ENCODE measurements at regions not wholly inside any gene's neighbourhood (a gene's known extent, or its start where the extent isn't known, plus 50 kb on each side); places are given as distances from the start of the nearest gene placed in this dataset.
"Not testable (repeated sequence)": the region's sequence is repeated elsewhere in the genome, so short reads cannot be mapped to it uniquely, and the experiment has no call there.

DNA sequence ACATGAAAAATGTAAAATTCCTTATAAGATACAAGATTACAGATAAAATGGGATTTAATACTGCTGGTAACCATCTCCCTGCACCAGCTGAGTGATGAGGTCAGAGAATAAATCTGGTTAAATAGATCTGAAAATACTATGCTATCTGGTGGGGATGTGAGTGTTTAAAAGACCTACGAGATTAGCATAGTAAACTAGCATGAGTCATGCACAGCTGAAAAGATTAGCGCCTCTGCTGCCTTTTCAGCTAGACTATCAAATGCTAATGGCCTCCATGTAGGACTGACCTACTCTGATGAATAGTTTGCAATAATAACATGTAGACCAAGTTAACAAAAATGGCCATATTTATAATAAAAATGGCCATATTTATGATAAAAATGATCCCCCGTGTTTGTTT lies 553.3 kb downstream of the C6orf118 start:
- Histone ChIP-seq H3K27ac (ENCODE audit: low read depth, low read length) (no peak overlapping the region), H3K9ac (ENCODE audit: low read depth, low read length) (no peak overlapping the region), H3K4me3 (ENCODE audit: low read length) (no peak overlapping the region), H3K9me3 (ENCODE audit: insufficient read depth, low read depth, low read length) (0 out of 2 replicates have a peak, but pooled peaks cover 6% of the 10 kb centered on the region), H3K36me3 (ENCODE audit: insufficient read depth, low read length) (no peaks in the 10 kb centered on the region), H3K4me1 (ENCODE audit: insufficient read depth, low read length) (peaks cover 10% of the 10 kb centered on the region; the same call in 1 of the 2 replicates), H3K27me3 (ENCODE audit: insufficient read depth, low read length) (no peaks in the 10 kb centered on the region)
- 67% methylated on average over 2 of the region's 3 CpGs for WGBS

DNA sequence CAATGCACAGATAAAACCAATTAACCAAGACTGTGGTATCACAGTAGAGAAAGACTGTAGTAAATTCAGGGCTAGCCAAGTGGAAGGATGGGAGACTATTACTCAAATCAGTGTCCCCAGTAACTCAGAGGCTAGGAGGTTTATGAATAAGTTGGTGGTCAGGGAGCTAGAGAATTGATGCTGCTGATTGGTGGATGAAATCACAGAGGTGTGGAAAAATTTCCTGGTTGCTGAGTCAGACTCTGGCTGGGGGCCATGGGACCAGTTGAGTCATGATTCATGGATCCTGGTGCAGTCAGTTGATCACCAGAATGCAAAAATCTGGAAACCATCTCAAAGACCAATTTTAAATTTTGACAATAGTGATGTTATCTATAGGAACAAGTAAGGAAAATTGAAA lies 555.9 kb downstream of the C6orf118 start:
- H3K27me3 ChIP-seq (ENCODE audit: insufficient read depth, low read length): no peaks in the 10 kb centered on the region
- no peak overlapping the region for H3K9ac ChIP-seq (ENCODE audit: low read depth, low read length)
- no peak overlapping the region for H3K27ac ChIP-seq (ENCODE audit: low read depth, low read length)
- H3K36me3 ChIP-seq (ENCODE audit: insufficient read depth, low read length): no peaks in the 10 kb centered on the region
- H3K9me3 ChIP-seq (ENCODE audit: insufficient read depth, low read depth, low read length): no peaks in the 10 kb centered on the region
- peaks cover 10% of the 10 kb centered on the region; the same call in 1 of the 2 replicates for H3K4me1 ChIP-seq (ENCODE audit: insufficient read depth, low read length)
- no peak overlapping the region for H3K4me3 ChIP-seq (ENCODE audit: low read length)

DNA sequence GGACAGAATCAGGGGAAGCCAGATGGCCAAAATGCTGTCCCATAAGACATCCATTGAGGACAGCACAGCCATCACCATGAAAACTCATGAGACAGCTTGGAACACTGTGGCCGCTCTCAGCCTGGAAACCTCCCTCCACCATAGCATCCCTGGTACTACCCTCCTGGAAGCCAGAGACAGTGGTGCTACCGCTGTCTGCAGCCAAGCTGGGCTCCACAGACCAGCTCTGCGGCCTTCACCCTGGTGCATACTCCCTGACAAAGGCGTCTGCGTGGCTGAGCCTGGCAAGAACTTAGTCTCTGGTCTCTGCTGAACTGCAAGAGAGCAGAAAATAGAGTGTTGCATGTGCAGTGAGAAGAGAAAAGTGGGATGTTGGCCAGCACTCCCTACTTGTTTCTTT lies 558.0 kb downstream of the C6orf118 start:
- Histone ChIP-seq H3K4me3 (ENCODE audit: low read length) (no peak overlapping the region), H3K4me1 (ENCODE audit: insufficient read depth, low read length) (peaks cover 10% of the 10 kb centered on the region; the same call in 1 of the 2 replicates), H3K27me3 (ENCODE audit: insufficient read depth, low read length) (no peaks in the 10 kb centered on the region), H3K36me3 (ENCODE audit: insufficient read depth, low read length) (no peaks in the 10 kb centered on the region), H3K9me3 (ENCODE audit: insufficient read depth, low read depth, low read length) (no peaks in the 10 kb centered on the region), H3K27ac (ENCODE audit: low read depth, low read length) (no peak overlapping the region), H3K9ac (ENCODE audit: low read depth, low read length) (no peak overlapping the region)
- WGBS: 93% methylated on average over 5 of the region's 5 CpGs

GRCh38 chr6:164750128-164750527 lies 559.3 kb downstream of the C6orf118 start:
- H3K9me3 ChIP-seq (ENCODE audit: insufficient read depth, low read depth, low read length): no peaks in the 10 kb centered on the region
- 94% methylated on average over 3 of the region's 3 CpGs for WGBS
- H3K36me3 ChIP-seq (ENCODE audit: insufficient read depth, low read length): no peaks in the 10 kb centered on the region

GRCh38 chr6:164749221-164750064 lies 560.0 kb downstream of the C6orf118 start:
- Histone ChIP-seq H3K9ac (ENCODE audit: low read depth, low read length) (no peak overlapping the region), H3K4me3 (ENCODE audit: low read length) (no peak overlapping the region), H3K36me3 (ENCODE audit: insufficient read depth, low read length) (no peaks in the 10 kb centered on the region), H3K27ac (ENCODE audit: low read depth, low read length) (no peak overlapping the region), H3K4me1 (ENCODE audit: insufficient read depth, low read length) (no peaks in the 10 kb centered on the region), H3K9me3 (ENCODE audit: insufficient read depth, low read depth, low read length) (no peaks in the 10 kb centered on the region), H3K27me3 (ENCODE audit: insufficient read depth, low read length) (no peaks in the 10 kb centered on the region)
- 94% methylated on average over 9 of the region's 9 CpGs for WGBS

More at GRCh38 chr6:164750128-164750527, 559.3 kb downstream of the C6orf118 start:
- H3K4me1 ChIP-seq (ENCODE audit: insufficient read depth, low read length): no peaks in the 10 kb centered on the region
- no peak overlapping the region for H3K9ac ChIP-seq (ENCODE audit: low read depth, low read length)
- H3K4me3 ChIP-seq (ENCODE audit: low read length): no peak overlapping the region
- H3K27ac ChIP-seq (ENCODE audit: low read depth, low read length): no peak overlapping the region
- no peaks in the 10 kb centered on the region for H3K27me3 ChIP-seq (ENCODE audit: insufficient read depth, low read length)

DNA sequence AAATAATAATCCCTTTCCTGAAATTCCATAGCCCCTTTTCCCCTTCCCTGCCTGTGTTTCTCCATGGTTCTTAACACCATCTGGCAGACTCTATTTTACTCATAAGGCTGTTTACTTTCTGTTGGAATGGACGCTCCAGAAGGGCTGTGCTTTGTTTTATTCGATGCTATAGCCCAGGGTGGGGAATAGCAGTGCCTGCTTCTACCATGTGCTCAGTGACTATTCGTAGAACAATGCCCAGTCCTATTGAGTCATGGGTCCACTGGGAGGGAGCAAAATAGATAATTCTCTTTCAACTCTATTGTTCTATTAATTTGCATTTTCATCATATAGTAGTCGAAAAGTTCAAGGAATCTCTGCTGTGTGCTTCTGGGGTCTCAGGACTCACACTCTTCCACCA lies 565.1 kb downstream of the C6orf118 start:
- WGBS: over 99% methylated on average over 4 of the region's 4 CpGs
- Histone ChIP-seq H3K9ac (ENCODE audit: low read depth, low read length) (no peak overlapping the region), H3K27ac (ENCODE audit: low read depth, low read length) (no peak overlapping the region), H3K4me1 (ENCODE audit: insufficient read depth, low read length) (no peaks in the 10 kb centered on the region), H3K9me3 (ENCODE audit: insufficient read depth, low read depth, low read length) (no peaks in the 10 kb centered on the region), H3K27me3 (ENCODE audit: insufficient read depth, low read length) (no peaks in the 10 kb centered on the region), H3K4me3 (ENCODE audit: low read length) (no peak overlapping the region), H3K36me3 (ENCODE audit: insufficient read depth, low read length) (no peaks in the 10 kb centered on the region)

DNA sequence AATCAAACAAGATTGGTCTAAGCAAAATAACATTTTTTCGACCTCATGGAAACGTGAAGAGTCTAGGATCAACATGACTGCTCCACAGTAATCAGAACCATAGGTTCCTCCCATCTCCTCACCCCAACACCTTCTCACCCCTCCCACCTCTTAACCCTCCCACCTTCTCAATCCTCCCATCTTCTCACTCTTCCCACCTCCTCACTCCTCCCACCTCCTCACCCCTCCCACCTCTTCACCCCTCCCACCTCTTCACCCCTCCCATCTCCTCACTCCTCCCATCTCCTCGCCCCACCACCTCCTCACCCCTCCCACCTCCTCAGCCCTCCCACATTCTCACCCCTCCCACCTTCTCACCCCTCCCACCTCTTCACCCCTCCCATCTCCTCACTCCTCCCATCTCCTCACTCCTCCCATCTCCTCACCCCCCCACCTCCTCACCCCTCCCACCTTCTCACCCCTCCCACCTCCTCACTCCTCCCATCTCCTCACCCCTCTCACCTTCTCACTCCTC lies 567.4 kb downstream of the C6orf118 start:
- no peak overlapping the region for H3K27ac ChIP-seq (ENCODE audit: low read depth, low read length)
- 83% methylated on average over 3 of the region's 3 CpGs for WGBS
- no peaks in the 10 kb centered on the region for H3K4me1 ChIP-seq (ENCODE audit: insufficient read depth, low read length)
- no peak overlapping the region for H3K9ac ChIP-seq (ENCODE audit: low read depth, low read length)
- 0 out of 2 replicates have a peak, but pooled peaks cover 5% of the 10 kb centered on the region for H3K9me3 ChIP-seq (ENCODE audit: insufficient read depth, low read depth, low read length)
- H3K4me3 ChIP-seq (ENCODE audit: low read length): no peak overlapping the region
- H3K36me3 ChIP-seq (ENCODE audit: insufficient read depth, low read length): no peaks in the 10 kb centered on the region
- no peaks in the 10 kb centered on the region for H3K27me3 ChIP-seq (ENCODE audit: insufficient read depth, low read length)

- H3K27ac ChIP-seq (ENCODE audit: low read depth, low read length): not testable (repeated sequence)
These were observed 573.3 kb downstream of the C6orf118 start for GRCh38 chr6:164736090-164736489.

GRCh38 chr6:164731539-164731938 lies 577.9 kb downstream of the C6orf118 start:
- 92% methylated on average over 2 of the region's 4 CpGs for WGBS
- no peak overlapping the region for H3K9ac ChIP-seq (ENCODE audit: low read depth, low read length)
- no peak overlapping the region for H3K27ac ChIP-seq (ENCODE audit: low read depth, low read length)
- no peaks in the 10 kb centered on the region for H3K36me3 ChIP-seq (ENCODE audit: insufficient read depth, low read length)
- no peak overlapping the region for H3K4me3 ChIP-seq (ENCODE audit: low read length)
- no peaks in the 10 kb centered on the region for H3K4me1 ChIP-seq (ENCODE audit: insufficient read depth, low read length)
- no peaks in the 10 kb centered on the region for H3K9me3 ChIP-seq (ENCODE audit: insufficient read depth, low read depth, low read length)
- H3K27me3 ChIP-seq (ENCODE audit: insufficient read depth, low read length): no peaks in the 10 kb centered on the region

More at GRCh38 chr6:164736090-164736489, 573.3 kb downstream of the C6orf118 start:
- not testable (repeated sequence) for H3K36me3 ChIP-seq (ENCODE audit: insufficient read depth, low read length); H3K9ac ChIP-seq (ENCODE audit: low read depth, low read length); H3K4me1 ChIP-seq (ENCODE audit: insufficient read depth, low read length); H3K4me3 ChIP-seq (ENCODE audit: low read length); H3K9me3 ChIP-seq (ENCODE audit: insufficient read depth, low read depth, low read length); H3K27me3 ChIP-seq (ENCODE audit: insufficient read depth, low read length)
- WGBS: 96% methylated on average over 25 of the region's 25 CpGs

DNA sequence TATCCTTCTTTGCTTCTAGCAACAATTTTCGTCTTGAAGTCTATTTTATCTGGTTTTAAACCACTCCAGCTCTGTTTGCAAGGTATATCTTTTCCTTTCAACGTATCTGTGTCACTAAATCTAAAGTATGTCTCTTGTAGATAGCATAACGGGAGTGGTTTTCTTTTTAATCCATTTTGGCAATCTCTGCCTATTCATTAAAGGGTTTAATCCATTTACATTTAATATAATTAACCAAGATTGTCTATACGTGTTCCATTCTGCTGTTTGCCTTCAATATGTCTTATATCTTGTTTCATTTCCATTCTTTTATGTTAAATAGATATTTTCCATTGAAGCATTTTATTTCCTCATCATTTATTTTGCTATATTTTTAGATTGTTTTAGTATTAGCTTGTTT lies 587.9 kb downstream of the C6orf118 start:
- no peak overlapping the region for H3K27ac ChIP-seq (ENCODE audit: low read depth, low read length)
- no peak overlapping the region for H3K9ac ChIP-seq (ENCODE audit: low read depth, low read length)
- H3K27me3 ChIP-seq (ENCODE audit: insufficient read depth, low read length): no peaks in the 10 kb centered on the region
- H3K4me1 ChIP-seq (ENCODE audit: insufficient read depth, low read length): no peaks in the 10 kb centered on the region
- H3K9me3 ChIP-seq (ENCODE audit: insufficient read depth, low read depth, low read length): peaks cover 13% of the 10 kb centered on the region
- no peak overlapping the region for H3K4me3 ChIP-seq (ENCODE audit: low read length)
- 40% methylated on average over 1 of the region's 4 CpGs for WGBS
- no peaks in the 10 kb centered on the region for H3K36me3 ChIP-seq (ENCODE audit: insufficient read depth, low read length)

- H3K27ac ChIP-seq (ENCODE audit: low read depth, low read length): no peak overlapping the region
- 94% methylated on average over 1 of the region's 1 CpG for WGBS
These were observed 608.9 kb downstream of the C6orf118 start for GRCh38 chr6:164700497-164700896.

More at GRCh38 chr6:164700497-164700896, 608.9 kb downstream of the C6orf118 start:
- Histone ChIP-seq H3K36me3 (ENCODE audit: insufficient read depth, low read length) (no peaks in the 10 kb centered on the region), H3K9me3 (ENCODE audit: insufficient read depth, low read depth, low read length) (no peaks in the 10 kb centered on the region), H3K27me3 (ENCODE audit: insufficient read depth, low read length) (no peaks in the 10 kb centered on the region), H3K4me1 (ENCODE audit: insufficient read depth, low read length) (peaks cover 7% of the 10 kb centered on the region; the same call in 1 of the 2 replicates), H3K9ac (ENCODE audit: low read depth, low read length) (no peak overlapping the region), H3K4me3 (ENCODE audit: low read length) (no peak overlapping the region)

Measured in HUES64 (cell line).